Smooth muscle cell (in vitro differentiated cells): ENCODE measurements at regions not wholly inside any gene's neighbourhood (a gene's known extent, or its start where the extent isn't known, plus 50 kb on each side); places are given as distances from the start of the nearest gene placed in this dataset.

ENCODE experiments used
- DNase-seq: peaks from one replicate; lab custom pipeline; 2025; ENCODE audit not compliant: unreplicated experiment; lab: John Stamatoyannopoulos, UW
- H2AFZ ChIP-seq: fragments of 200-600 bp; sonication (generic); 2 replicates; pipeline ENCODE4 v1.6.0; 2016; ENCODE audit warnings: antibody characterized with exemption, low read depth, mild to moderate bottlenecking
- H3F3A ChIP-seq: fragments of 200-600 bp; sonication (generic); 2 replicates; pipeline ENCODE4 v1.6.0; 2017; ENCODE audit warnings: antibody characterized with exemption, low read depth
- H3K27ac ChIP-seq: fragments of 200-600 bp; sonication (generic); 2 replicates; pipeline ENCODE4 v1.5.1; 2016; ENCODE audit warnings: low read depth, mild to moderate bottlenecking
- H3K27me3 ChIP-seq: fragments of 200-600 bp; sonication (generic); 2 replicates; pipeline ENCODE4 v1.6.1; 2016; ENCODE audit warnings: low read depth, mild to moderate bottlenecking
- H3K36me3 ChIP-seq: fragments of 200-600 bp; sonication (generic); 2 replicates; pipeline ENCODE4 v1.5.1; 2016; ENCODE audit warnings: low read depth
- H3K4me1 ChIP-seq: fragments of 200-600 bp; sonication (generic); 2 replicates; pipeline ENCODE4 v1.5.1; 2016; ENCODE audit warnings: low read depth
- H3K4me2 ChIP-seq: fragments of 200-600 bp; sonication (generic); 2 replicates; pipeline ENCODE4 v1.6.0; 2016; ENCODE audit warnings: mild to moderate bottlenecking
- H3K4me3 ChIP-seq: fragments of 200-600 bp; sonication (generic); 2 replicates; pipeline ENCODE4 v1.5.1; 2016; ENCODE audit warnings: mild to moderate bottlenecking
- H3K79me2 ChIP-seq: fragments of 200-600 bp; sonication (generic); 2 replicates; pipeline ENCODE4 v1.6.0; 2016; ENCODE audit warnings: low read depth, mild to moderate bottlenecking
- H3K9ac ChIP-seq: fragments of 200-600 bp; sonication (generic); 2 replicates; pipeline ENCODE4 v1.6.0; 2016; ENCODE audit warnings: low read depth
- H3K9me3 ChIP-seq: fragments of 200-600 bp; sonication (generic); replicated peaks from 2 replicates; pipeline ENCODE4 v1.5.1; 2016; ENCODE audit warnings: low read depth
- H4K20me1 ChIP-seq: fragments of 200-600 bp; sonication (generic); 2 replicates; pipeline ENCODE4 v1.6.0; 2016; ENCODE audit warnings: low read depth
- WGBS: methylation state at CpG from one replicate; pipeline ENCODE4 v1.1.7; 2016; ENCODE audit warnings: low lambda C conversion rate; 5-methylcytosine and 5-hydroxymethylcytosine counted together
- TF ChIP-seq, protein P1 (sequence below): fragments of 200-600 bp; sonication (generic); IDR thresholded peaks from 2 replicates; pipeline ENCODE4 v1.5.1; 2017; ENCODE audit warnings: borderline replicate concordance, mild to moderate bottlenecking, antibody characterized with exemption; ENCODE audit not compliant: insufficient read depth, poor library complexity, severe bottlenecking

GRCh38 chr1:96492236-96492635, 229.3 kb upstream of the PTBP2 start:
- Histone ChIP-seq H4K20me1 (no peaks in the 10 kb centered on the region), H3K4me3 (no peak overlapping the region), H3K4me1 (peaks cover 15% of the 10 kb centered on the region), H3K79me2 (no peaks in the 10 kb centered on the region), H3K4me2 (no peak overlapping the region), H3K9me3 (no peaks in the 10 kb centered on the region), H3K9ac (no peak overlapping the region), H3K27ac (no peak overlapping the region), H3F3A (no peaks in the 10 kb centered on the region), H2AFZ (no peak overlapping the region), H3K27me3 (peaks cover 4% of the 10 kb centered on the region), H3K36me3 (no peaks in the 10 kb centered on the region)
- TF ChIP-seq, protein P1, sequence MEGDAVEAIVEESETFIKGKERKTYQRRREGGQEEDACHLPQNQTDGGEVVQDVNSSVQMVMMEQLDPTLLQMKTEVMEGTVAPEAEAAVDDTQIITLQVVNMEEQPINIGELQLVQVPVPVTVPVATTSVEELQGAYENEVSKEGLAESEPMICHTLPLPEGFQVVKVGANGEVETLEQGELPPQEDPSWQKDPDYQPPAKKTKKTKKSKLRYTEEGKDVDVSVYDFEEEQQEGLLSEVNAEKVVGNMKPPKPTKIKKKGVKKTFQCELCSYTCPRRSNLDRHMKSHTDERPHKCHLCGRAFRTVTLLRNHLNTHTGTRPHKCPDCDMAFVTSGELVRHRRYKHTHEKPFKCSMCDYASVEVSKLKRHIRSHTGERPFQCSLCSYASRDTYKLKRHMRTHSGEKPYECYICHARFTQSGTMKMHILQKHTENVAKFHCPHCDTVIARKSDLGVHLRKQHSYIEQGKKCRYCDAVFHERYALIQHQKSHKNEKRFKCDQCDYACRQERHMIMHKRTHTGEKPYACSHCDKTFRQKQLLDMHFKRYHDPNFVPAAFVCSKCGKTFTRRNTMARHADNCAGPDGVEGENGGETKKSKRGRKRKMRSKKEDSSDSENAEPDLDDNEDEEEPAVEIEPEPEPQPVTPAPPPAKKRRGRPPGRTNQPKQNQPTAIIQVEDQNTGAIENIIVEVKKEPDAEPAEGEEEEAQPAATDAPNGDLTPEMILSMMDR = no peak
- DNase-seq = no peak
- WGBS = 64% methylated on average over 4 of the region's 4 CpGs

GRCh38 chr1:96498744-96499340, 222.7 kb upstream of the PTBP2 start:
- 93% methylated on average over 5 of the region's 5 CpGs for WGBS
- Histone ChIP-seq H2AFZ (no peak overlapping the region), H4K20me1 (no peaks in the 10 kb centered on the region), H3K27ac (no peak overlapping the region), H3F3A (no peaks in the 10 kb centered on the region), H3K4me3 (no peak overlapping the region), H3K27me3 (no peaks in the 10 kb centered on the region), H3K79me2 (no peaks in the 10 kb centered on the region), H3K4me2 (no peak overlapping the region), H3K9me3 (no peaks in the 10 kb centered on the region), H3K4me1 (no peaks in the 10 kb centered on the region), H3K36me3 (no peaks in the 10 kb centered on the region), H3K9ac (no peak overlapping the region)
- TF ChIP-seq, protein P1 = no peak
- DNase-seq = no peak

DNA sequence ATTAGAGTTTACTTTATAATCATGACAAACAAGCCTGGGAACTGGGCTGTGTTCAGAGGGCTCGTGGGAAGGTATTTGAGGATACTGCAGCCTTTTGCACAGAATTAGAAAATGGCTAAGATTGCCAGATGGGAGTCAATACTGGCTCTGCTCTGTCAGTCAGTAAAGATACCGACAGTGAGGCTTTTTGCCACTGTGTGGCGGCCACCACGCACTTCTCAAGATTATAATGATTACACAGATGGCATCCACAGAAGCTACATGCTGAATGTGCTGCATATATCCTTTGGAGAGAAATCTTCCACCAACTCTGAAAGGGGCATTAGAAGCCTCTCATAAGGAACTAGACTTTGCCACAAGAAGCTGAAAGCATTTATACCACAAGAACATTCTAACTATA, 213.4 kb upstream of the PTBP2 start:
- TF ChIP-seq, protein P1 = no peak
- H3F3A ChIP-seq = no peaks in the 10 kb centered on the region
- no peak overlapping the region for H3K9ac ChIP-seq
- H3K9me3 ChIP-seq = no peaks in the 10 kb centered on the region
- H4K20me1 ChIP-seq = no peaks in the 10 kb centered on the region
- H3K27me3 ChIP-seq = no peaks in the 10 kb centered on the region
- 75% methylated on average over 4 of the region's 4 CpGs for WGBS
- no peaks in the 10 kb centered on the region for H3K36me3 ChIP-seq
- no peak for DNase-seq
- peaks cover 10% of the 10 kb centered on the region for H3K4me1 ChIP-seq
- no peak overlapping the region for H3K27ac ChIP-seq
- no peaks in the 10 kb centered on the region for H3K79me2 ChIP-seq
- no peak overlapping the region for H2AFZ ChIP-seq
- no peak overlapping the region for H3K4me2 ChIP-seq
- H3K4me3 ChIP-seq = no peak overlapping the region

GRCh38 chr1:96509339-96509738, 212.2 kb upstream of the PTBP2 start:
- WGBS = 83% methylated on average over 1 of the region's 1 CpG
- Histone ChIP-seq H3K27ac (no peak overlapping the region), H3K36me3 (no peaks in the 10 kb centered on the region), H3K4me3 (no peak overlapping the region), H3K4me2 (no peak overlapping the region), H2AFZ (no peak overlapping the region), H3K9ac (no peak overlapping the region), H3K27me3 (no peaks in the 10 kb centered on the region), H4K20me1 (no peaks in the 10 kb centered on the region), H3F3A (no peaks in the 10 kb centered on the region), H3K9me3 (no peaks in the 10 kb centered on the region), H3K79me2 (no peaks in the 10 kb centered on the region), H3K4me1 (peaks cover 10% of the 10 kb centered on the region)
- DNase-seq = no peak
- TF ChIP-seq, protein P1 = no peak
